ENCODE measurements at regions not wholly inside any gene's neighbourhood (a gene's known extent, or its start where the extent isn't known, plus 50 kb on each side); places are given as distances from the start of the nearest gene placed in this dataset.

- Histone ChIP-seq H3K4me1 (ENCODE audit: insufficient read depth) (no peaks in the 10 kb centered on the region), H3K9me3 (no peaks in the 10 kb centered on the region), H3K36me3 (no peaks in the 10 kb centered on the region), H3K4me3 (no peak overlapping the region), H3K27ac (no peak overlapping the region), H3K27me3 (no peaks in the 10 kb centered on the region)
- intact Hi-C loops (cut with DNase I): no loop called here
- no peak for TF ChIP-seq CTCF (IDR thresholded peaks at IDR 0.05)
- TF ChIP-seq POLR2A (IDR thresholded peaks at IDR 0.05): no peak
- TF ChIP-seq EP300 (IDR thresholded peaks at IDR 0.05): no peak
- DNase-seq: no peak
- WGBS, 3 donors: 68 to 80% (median 74%) methylated on average over 6 of the region's 6 CpGs
Measured at GRCh38 chr2:2890901-2891300, 486.7 kb downstream of the EIPR1 start.

- TF ChIP-seq POLR2A (IDR thresholded peaks at IDR 0.05) (no peak), CTCF (IDR thresholded peaks at IDR 0.05) (no peak), EP300 (IDR thresholded peaks at IDR 0.05) (no peak)
- H3K36me3 ChIP-seq: no peaks in the 10 kb centered on the region
- 83 to 91% (median 85%) methylated on average over 11 of the region's 11 CpGs for WGBS, 3 donors
- no peaks in the 10 kb centered on the region for H3K27me3 ChIP-seq
- intact Hi-C loops (cut with DNase I): no loop called here
- no peak for DNase-seq
- no peak overlapping the region for H3K4me3 ChIP-seq
- no peaks in the 10 kb centered on the region for H3K9me3 ChIP-seq
- no peaks in the 10 kb centered on the region for H3K4me1 ChIP-seq (ENCODE audit: insufficient read depth)
- H3K27ac ChIP-seq: no peak overlapping the region
Measured at GRCh38 chr2:2890246-2890645, 487.4 kb downstream of the EIPR1 start.

GRCh38 chr2:2889646-2890045 is 488.0 kb downstream of the EIPR1 start:
- H3K4me1 ChIP-seq (ENCODE audit: insufficient read depth): no peaks in the 10 kb centered on the region
- TF ChIP-seq POLR2A (IDR thresholded peaks at IDR 0.05) (no peak), EP300 (IDR thresholded peaks at IDR 0.05) (no peak), CTCF (IDR thresholded peaks at IDR 0.05) (no peak)
- H3K27ac ChIP-seq: no peak overlapping the region
- no peaks in the 10 kb centered on the region for H3K27me3 ChIP-seq
- WGBS, 3 donors: 82 to 90% (median 89%) methylated on average over 17 of the region's 17 CpGs
- DNase-seq: no peak
- no peak overlapping the region for H3K4me3 ChIP-seq
- H3K9me3 ChIP-seq: no peaks in the 10 kb centered on the region
- no peaks in the 10 kb centered on the region for H3K36me3 ChIP-seq
- intact Hi-C loops (cut with DNase I): no loop called here

GRCh38 chr2:2889141-2889540 is 488.5 kb downstream of the EIPR1 start:
- no peaks in the 10 kb centered on the region for H3K27me3 ChIP-seq
- intact Hi-C loops (cut with DNase I): no loop called here
- no peak overlapping the region for H3K27ac ChIP-seq
- H3K9me3 ChIP-seq: no peaks in the 10 kb centered on the region
- WGBS, 3 donors: 56 to 61% (median 59%) methylated on average over 10 of the region's 10 CpGs
- H3K36me3 ChIP-seq: no peaks in the 10 kb centered on the region
- no peak for TF ChIP-seq POLR2A (IDR thresholded peaks at IDR 0.05)
- TF ChIP-seq CTCF (IDR thresholded peaks at IDR 0.05): no peak
- TF ChIP-seq EP300 (IDR thresholded peaks at IDR 0.05): no peak
- DNase-seq: no peak
- H3K4me1 ChIP-seq (ENCODE audit: insufficient read depth): no peaks in the 10 kb centered on the region
- H3K4me3 ChIP-seq: no peak overlapping the region
